ENCODE measurements at regions not wholly inside any gene's neighbourhood (a gene's known extent, or its start where the extent isn't known, plus 50 kb on each side); places are given as distances from the start of the nearest gene placed in this dataset.
"Not testable (repeated sequence)": the region's sequence is repeated elsewhere in the genome, so short reads cannot be mapped to it uniquely, and the experiment has no call there.

DNA sequence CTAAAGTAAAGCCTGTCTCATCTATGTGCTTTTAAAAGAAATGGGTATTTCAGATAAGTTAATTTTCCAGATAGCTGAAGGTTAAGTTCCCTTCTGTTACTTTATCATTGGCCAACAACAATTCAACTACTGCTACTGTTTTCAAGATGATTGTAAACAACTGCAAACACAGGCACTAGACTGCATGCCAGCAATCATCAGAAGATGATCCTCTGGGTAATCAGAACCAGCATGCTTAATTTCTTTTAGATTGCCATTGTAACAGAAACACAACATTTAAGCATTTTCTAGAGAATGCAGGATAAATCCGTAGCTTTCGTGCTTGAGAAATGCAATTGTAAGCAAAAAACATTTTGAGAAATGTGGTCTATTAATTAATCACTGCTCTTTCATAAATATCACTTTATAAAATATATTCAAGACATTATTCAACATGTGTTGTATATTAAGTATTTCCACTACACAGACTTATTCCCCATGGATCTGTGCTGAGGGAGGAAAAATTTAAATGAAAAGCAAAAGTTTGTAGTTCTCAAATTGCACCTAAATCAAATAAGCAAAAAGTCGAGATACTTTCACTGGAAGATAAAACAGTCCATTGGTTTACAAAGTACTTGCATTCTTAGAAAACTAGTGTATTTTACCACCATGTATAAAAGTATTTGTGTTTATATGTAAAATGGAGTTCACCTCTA lies 133.7 kb downstream of the ATL2 start:
- DNase-seq, result no peak

DNA sequence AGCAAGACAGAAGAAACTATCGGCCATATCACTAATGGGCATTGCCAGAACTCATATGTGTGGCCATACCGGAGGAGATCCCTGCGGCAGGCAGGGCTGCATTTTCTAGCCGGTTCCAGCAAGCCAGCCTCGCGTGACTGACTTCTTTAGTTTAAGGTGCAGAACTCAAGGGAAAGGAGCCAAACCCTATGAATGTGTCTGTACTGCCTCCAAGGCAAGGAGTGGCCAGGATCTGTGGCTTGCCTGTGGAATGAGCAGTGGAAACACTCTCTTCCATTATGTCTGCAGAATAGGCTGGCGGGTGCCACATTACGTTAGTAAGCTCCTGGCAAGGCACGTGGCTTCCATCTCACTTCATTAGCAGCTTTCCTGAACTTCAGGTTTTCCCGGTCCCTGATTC lies 137.6 kb downstream of the ATL2 start:
- no peak for DNase-seq

DNA sequence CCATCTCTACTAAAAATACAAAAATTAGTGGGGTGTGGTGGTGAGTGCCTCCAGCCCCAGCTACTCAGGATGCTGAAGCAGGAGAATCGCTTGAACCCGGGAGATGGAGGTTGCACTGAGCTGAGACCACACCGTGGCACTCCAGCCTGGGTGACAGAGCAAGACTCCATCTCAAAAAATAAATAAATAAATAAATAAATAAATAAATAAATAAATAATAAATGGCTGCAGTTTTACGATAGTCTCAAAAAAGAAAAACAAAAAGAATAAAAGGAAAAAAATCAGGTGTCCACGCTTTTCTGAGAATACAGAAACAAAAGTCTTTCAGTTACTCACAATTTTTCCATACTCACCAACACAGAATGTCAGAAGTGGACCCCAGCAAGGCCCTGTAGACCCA lies 138.4 kb downstream of the ATL2 start:
- DNase-seq, result not testable (repeated sequence)

DNA sequence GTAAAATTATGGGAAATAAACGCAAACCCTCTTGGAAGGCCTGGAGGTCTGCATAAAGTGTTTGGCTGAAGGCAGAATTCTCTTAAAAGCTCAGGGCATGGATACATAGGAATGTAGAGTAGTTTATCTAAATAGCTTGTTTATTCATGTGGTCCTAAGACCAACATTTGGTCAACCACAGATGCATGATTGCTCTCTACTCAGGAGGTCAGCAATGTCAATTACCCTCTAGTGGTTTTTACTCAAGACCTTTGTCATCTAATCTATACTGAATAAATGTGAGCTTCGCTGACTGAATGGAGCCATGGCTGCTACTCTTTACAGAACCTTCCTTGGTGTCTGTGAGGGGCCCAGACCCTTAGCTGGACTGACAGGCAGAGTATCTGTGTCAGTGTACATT lies 139.8 kb downstream of the ATL2 start:
- DNase-seq, result no peak

DNA sequence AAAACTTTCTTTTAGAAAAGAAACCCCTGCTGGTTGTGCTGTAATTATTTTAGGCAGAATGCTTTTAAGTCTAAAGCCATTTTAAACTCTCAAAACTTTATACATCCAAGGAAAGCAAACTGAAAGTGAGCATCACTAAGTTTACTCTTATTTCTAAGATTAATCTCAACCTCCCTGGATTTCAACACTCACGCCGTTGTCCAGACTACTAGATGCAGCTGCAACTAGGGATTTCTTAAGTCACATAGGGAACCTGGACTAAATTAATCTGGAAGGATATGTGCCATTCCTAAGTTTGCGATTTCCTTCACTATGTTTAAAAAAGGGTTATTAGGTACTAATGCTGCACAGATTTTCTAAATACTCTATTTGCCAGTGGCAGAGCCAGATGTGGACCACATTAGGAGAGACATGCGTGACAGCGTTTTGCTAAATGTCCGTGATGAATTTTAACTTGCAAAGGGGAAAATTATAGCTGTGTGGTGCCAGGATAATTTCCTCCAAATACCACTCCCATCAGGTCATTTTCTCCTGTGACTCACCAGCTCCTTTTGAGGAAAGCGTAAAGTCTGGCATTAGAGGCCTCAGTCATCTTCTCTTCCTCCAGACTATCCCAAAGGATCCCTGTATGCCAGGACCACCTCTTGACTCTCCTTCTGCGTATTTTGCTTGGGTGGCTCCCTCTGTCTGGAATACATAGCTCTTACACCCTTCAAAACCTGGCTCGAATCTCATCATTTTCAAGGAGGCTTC lies 143.7 kb downstream of the ATL2 start:
- no peak for DNase-seq

DNA sequence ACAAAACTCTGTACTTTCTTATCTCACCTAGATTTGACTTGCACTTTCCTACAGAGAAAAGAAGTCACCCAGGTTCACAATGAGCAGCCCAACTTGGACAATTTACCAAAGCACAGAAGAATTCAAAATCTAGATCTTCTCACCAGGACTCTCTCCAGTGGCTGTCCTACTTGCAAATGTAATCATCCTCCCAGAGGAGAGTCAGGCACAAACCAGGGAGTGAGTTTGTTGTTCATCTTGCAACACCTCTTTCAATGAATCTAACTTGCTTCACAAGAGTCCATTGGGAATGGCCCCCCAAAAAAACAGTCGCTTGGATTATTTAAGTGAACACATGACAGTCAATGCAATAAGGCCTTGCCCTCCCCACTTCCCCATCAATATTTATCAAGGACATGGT lies 144.6 kb downstream of the ATL2 start:
- no peak for DNase-seq

DNA sequence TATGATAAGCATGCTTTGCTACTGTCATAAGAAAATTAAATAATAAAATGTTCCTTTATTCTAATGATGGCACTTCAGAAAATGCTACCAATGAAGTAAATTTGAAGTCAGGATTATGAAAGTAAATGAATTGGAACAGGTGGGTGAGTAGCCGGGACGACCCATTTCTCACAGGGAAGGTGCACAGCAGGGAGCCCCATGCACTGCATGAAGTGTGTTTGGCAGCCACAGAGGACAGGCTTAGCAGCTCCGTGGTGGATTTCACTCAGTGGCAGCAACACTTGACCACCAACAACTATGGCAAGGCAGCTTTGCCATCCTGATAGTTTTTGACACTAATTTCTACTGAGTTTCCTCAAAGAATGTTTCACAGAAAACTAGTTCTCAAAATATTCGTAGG lies 146.3 kb downstream of the ATL2 start:
- DNase-seq, result no peak

DNA sequence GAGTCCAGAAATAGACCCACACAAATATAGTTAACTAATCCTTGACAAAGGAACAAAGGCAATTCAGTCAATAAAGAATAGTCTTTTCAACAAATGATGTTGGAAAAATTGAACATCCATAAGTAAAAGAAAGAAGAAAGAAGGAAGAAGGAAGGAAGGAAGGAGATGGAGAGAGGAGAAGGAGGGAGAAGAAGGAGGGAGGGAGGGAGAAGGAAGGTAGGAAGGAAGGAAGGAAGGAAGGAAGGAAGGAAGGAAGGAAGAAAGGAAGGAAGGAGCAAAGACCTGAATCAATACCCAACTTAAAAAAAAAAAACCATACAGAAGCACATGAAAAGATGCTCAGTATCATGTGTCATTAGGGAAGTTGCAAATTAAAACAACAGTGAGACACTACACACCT lies 148.3 kb downstream of the ATL2 start:
- no peak for DNase-seq

DNA sequence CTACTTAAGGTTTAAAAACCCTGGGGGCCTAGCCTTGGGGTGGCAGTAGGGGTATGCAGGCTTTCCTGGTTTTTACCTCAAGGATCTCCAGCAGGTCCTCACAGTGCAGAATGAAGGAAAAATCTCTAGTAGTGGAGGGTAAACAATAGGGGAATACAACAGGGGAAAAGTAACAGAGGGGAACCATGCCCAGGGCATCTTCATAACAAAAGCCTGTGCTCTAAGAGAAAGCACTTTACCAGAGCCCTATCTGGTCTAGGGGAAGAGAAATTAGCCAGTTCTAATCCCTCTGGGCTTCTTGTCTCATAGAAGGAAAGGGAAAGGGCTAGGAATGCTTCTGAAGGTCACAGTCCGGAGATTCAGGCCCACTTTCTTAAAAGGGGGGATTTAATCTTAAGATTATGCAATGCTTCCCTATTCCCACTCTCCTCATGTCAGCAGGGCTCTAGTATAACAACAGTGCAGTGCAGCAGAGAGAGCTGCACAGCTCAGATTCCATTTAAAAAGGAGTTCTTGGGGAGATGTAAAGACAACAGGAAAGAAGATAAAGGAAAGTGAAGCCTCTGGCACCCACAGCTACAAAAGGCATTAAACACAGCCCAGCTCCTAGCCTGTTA lies 149.0 kb upstream of the CYP1B1 start:
- no peak for DNase-seq

DNA sequence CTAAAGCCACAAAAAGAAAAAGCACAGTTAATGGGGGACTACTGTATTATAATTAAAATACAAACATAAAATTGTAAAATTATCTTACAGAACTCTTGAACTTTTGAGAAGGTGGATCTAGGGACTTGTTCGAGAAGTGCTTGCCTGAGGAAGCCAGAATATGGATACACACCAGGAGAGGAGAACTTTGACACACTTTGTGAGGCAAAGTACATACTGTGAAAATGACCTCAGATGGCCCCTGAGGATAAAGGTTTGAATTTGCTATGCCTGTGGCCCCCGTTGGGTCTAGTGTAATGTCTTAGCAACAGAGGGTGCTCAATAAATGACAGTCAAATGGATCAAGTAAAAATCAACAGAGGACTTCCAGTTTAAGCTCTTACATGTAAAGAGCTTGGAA lies 148.2 kb upstream of the CYP1B1 start:
- no peak for DNase-seq

DNA sequence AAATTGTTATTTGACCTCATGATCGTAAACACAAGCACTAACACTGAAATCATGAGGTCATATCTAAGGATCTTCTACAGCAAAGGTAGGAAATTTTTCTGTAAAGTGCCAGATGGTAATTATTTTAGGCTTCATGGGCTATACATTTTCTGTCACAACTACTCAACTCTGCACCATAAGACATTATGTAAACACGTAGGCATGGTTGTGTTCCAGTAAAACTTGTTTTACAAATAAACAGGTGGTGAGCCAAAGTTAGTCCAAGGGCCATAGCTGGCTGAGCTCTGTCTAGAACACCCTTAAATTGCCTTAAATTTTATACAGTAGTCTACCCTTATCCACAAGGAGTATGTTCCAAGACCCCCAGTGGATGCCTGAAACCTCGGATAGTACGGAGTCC lies 147.3 kb upstream of the CYP1B1 start:
- no peak for DNase-seq

DNA sequence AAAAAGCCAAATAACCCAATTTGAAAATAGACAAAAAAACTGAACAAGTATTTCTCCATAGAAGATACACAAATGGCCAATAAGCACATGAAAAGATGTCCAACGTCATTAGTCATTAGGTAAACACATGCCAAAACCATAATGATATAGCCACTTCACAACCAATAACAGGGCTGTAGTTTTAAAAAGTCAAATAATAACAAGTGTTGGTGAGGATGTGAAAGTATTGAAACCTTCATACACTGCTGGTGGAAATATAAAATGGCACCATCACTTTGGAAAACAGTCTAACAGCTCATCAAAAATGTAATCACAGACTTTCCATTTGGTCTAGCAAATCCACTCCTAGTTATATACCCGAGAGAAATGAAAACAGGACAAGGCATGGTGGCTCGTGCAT lies 144.2 kb upstream of the CYP1B1 start:
- DNase-seq, result no peak

DNA sequence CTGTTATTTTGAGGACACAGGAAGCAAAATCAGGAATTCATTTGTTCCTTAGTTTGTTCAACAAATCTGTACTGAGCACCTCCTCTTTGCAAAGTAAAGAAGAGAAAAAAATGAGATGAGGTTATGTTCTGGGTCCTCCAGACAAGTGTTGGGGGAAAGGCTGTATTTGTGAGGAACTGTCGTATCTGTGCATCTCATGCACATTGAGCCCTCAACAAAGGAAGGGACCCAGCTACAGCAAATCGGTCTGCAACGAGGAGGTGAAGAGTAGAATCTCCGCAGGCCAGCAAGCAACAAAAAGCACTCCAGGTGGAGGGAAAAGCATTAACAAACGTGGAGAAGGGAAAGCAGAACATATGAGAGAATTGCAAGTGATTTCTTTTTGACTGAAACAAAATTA lies 143.0 kb upstream of the CYP1B1 start:
- DNase-seq, result no peak

DNA sequence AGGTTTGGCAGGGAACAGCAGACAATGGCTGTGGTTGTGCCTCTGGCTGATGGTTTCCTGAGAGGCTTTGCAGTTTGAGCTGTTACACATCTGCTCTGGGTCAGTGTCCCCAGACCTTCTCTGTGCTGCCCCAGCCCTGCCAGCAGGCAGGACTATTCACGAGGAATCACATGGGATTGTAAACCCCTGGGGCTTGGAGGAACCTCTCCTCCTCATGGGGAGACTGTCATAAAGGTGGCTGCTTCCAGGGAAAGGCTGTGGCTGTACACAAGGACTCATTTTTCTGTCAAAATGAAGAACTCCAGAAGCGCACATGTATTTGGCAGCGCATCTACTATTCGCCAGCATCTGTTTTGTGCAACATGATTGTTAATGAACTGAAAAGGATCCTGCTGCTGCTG lies 142.6 kb upstream of the CYP1B1 start:
- DNase-seq, result no peak

DNA sequence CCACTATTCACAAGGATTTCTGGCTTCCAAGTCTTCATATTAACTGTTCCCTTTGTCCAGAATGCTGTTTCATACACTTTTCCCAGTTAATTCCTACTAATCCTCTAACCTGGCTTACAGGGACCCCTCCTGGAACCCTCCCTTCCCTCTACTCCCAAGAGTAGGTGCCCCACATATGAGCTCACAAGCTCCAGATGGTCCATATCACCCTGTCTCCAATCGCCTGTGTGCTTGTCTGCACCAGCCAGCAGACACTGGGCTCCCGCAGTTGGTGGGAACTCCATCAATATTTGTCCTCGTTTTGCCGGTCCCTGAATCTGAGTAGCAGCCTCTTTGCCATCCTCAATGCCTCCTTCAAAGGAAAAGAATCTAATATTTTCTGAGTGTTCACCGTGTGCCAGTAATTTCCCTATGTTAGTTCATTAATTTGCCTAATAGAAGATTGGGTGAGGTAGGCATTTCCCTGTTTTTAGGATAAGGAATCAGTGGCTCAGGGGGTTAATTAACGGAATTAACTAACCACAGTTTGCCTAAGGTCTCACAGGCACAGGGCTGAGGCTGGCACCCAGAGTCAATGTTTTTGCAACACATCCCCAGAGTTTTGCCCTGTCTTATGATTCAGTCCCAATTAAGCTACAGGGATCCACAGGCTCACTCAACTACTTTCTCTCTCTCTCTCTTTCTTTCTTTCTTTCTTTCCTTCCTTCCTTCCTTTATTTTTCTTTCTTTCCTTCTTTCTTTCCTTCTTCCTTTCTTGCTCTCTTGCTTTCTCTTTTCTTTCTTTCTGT lies 141.6 kb upstream of the CYP1B1 start:
- no peak for DNase-seq

DNA sequence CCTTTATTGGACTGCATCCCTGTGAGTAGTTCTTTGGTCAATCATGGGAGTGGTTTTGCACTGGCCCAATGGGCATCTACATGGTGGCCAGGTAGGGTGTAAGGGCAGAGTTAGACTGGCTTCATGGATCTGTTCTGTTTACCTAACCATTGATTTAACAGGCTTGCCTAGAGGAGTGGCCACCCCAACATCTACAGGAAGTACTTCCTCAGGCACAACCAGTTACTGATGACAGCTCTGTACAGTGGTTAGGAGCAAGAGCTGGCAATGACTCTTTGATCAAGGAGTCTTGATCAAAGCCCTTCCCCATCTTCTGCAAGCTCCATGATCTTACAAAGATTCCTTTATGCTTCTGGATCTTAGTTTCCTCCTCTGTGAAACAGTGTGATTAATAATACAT lies 140.9 kb upstream of the CYP1B1 start:
- DNase-seq, result no peak

DNA sequence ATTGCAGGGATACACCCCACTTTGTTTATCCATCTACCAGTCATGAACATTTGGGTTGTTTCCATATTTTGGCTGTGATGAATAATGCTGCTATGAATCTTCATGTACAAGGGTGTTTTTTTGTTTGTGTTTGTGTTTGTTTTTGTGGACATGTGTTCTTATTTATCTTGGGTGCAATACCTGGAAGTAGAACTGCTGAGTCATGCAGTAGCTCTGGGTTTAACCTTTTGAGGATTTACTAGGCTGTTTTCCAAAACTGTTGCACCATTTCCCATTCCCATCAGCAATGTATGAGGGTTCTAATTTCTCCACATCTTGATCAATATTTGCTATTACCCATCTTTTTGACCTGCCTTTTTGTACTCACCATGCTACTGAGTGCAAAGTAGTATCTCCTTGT lies 140.0 kb upstream of the CYP1B1 start:
- DNase-seq, result no peak

DNA sequence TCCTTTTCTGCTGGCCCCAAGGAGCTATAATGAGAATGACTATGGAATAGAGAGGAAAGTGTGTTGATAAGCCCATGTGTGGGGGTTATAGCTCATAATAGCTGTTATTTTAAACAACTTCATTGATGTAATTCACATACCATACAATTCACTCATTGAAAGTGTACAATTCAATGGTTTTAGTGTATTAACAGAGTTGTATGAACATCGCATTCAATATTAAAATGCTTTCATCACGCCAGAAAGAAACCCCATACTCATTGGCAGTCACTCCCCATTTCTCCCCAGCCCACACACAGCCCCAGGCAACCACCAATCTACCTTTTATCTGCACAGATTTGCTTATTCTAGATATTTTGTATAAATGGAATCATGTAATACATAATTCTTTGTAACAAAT lies 139.6 kb upstream of the CYP1B1 start:
- no peak for DNase-seq

DNA sequence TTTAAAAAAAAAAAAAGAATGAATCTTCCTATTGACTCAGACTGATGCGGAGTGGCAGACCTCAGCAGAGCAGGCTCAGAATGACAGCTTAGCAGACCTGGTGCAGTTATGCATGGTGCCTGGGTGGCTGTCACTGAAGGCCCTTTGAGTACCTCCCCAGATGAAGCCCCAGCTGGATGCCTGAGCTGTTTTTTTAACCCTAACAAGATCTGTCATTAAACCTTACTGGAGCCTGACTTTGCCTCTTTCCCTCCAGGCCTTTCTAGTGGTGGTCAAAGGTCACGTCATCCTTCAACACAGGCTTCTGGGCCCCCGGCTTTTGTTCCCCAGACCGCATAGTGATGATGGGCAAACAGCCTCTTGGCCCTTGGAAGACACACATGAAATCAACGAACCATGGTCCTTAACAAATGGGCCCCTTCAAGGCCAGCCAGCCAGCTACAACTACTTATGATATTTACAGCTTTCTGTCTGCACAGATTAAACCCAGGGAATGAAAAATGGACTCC lies 138.3 kb upstream of the CYP1B1 start:
- DNase-seq, result no peak

DNA sequence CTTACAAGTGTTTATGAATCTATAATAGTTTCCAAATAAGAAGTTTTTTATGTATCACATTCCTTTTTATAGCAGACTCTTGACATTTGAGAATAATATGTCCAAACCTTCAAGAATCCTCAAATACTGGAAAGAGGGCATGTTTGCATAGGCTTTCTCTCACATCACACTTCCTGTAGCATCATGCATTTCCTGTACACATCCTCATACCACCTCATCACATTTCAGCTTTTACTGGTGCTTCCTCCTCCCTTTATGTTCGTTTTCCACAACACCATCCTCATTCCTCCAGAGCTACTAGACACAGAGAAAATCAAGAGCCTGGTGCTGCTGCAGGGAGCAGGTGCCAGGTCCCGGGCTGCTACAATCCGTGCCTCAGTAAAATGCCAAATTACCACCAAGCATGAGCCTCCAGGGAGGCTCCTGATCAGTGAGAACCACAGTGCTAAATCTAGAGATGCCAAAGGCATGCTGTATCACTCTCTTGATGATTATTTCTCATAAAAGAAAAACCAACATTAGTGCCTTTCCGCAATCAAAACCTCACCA lies 137.7 kb upstream of the CYP1B1 start:
- DNase-seq, result no peak

DNA sequence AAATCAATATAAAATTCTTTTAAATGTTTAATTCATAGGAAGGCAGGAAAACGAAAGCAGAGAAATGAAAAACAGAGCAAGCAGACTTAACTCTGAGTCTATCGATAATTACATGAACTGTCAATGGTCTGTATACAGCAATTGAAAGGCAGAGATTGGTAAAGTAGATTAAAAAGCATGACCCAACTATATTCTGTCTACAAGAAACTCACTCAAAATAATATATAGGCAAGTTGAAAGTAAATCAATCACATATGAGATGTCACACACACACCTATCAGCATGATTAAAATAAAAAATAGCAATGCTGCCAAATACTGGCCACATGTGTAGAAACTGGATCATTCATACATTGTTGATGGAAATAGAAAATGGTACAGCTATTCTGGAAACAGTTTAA lies 136.4 kb upstream of the CYP1B1 start:
- DNase-seq, result no peak

DNA sequence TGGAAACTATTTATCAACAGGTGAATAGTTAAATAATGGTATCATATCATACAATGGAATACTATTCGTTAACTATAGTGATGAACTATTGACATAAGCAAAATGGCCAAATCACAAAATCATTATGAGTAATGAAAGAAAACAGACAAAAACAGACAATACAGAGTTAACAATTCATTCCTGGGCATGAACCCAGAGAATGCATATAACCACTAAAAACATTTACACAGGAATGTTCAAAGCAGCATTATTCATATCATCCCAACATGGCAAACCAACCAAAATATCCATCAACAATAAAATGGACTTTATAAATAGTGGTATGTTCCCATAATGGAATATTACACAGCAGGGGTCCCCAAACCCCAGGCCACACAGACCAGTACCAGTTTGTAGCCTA lies 131.2 kb upstream of the CYP1B1 start:
- DNase-seq, result no peak

DNA sequence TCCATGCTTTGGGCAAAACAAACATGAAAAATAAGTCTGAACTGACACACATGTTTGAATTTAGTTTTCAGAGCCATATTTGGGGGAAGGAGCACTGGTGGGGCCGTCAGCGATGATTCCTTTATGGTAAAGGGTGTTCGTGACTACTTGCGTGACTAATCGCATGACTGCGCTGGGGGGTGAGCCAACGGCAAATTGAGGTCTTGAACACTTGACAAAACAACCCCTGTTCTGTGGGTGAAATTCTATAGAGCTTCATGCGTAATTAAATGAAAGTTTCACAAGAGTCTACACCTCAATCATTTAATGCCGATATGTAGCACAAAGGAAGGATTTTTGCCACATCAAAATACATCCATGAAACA lies 127.5 kb upstream of the CYP1B1 start:
- DNase-seq, result no peak
